WTC11 (cell line): ENCODE measurements at regions not wholly inside any gene's neighbourhood (a gene's known extent, or its start where the extent isn't known, plus 50 kb on each side); places are given as distances from the start of the nearest gene placed in this dataset.

Experiments used
- CTCF ChIP-seq: fragments of 200-600 bp; IDR thresholded peaks from 2 replicates; pipeline ENCODE4 v1.8.0; 2022; ENCODE audit warnings: antibody characterized with exemption
- ELF4 ChIP-seq: sonication (generic); formaldehyde crosslinking; IDR thresholded peaks from 2 replicates; pipeline ENCODE4 v1.8.1; 2022; ENCODE audit warnings: low read depth, mild to moderate bottlenecking, moderate library complexity, missing genetic modification reagents
- MLX ChIP-seq: sonication (generic); formaldehyde crosslinking; IDR thresholded peaks from 2 replicates; pipeline ENCODE4 v1.8.1; 2023; ENCODE audit warnings: mild to moderate bottlenecking, missing genetic modification reagents, moderate library complexity
- NFATC4 ChIP-seq: fragments of 250-450 bp; sonication (Bioruptor Pico); IDR thresholded peaks from 2 replicates; pipeline ENCODE4 v1.9.0; 2021; ENCODE audit warnings: mild to moderate bottlenecking
- NR1H2 ChIP-seq: sonication (generic); formaldehyde crosslinking; IDR thresholded peaks from 2 replicates; pipeline ENCODE4 v1.9.0; 2021; ENCODE audit warnings: mild to moderate bottlenecking, moderate library complexity, missing genetic modification reagents
- NR3C1 ChIP-seq: sonication (generic); formaldehyde crosslinking; conservative IDR thresholded peaks from 2 replicates; pipeline ENCODE4 v1.8.1; 2023; ENCODE audit warnings: low read depth, mild to moderate bottlenecking, missing genetic modification reagents
- PREB ChIP-seq: sonication (generic); formaldehyde crosslinking; IDR thresholded peaks from 2 replicates; pipeline ENCODE4 v1.8.1; 2022; ENCODE audit warnings: mild to moderate bottlenecking, missing genetic modification reagents, moderate library complexity, borderline replicate concordance
- PRRX2 ChIP-seq: fragments of 250-450 bp; sonication (Bioruptor Pico); IDR thresholded peaks from 2 replicates; pipeline ENCODE4 v1.8.0; 2021; ENCODE audit warnings: mild to moderate bottlenecking
- RORB ChIP-seq: fragments of 250-450 bp; sonication (Bioruptor Pico); IDR thresholded peaks from 2 replicates; pipeline ENCODE4 v1.9.0; 2021; ENCODE audit warnings: mild to moderate bottlenecking
- SP1 ChIP-seq: sonication (generic); formaldehyde crosslinking; conservative IDR thresholded peaks from 2 replicates; pipeline ENCODE4 v1.8.1; 2022; ENCODE audit warnings: missing genetic modification reagents
- ZNF232 ChIP-seq: sonication (generic); formaldehyde crosslinking; IDR thresholded peaks from 2 replicates; pipeline ENCODE4 v1.8.0; 2022; ENCODE audit warnings: mild to moderate bottlenecking, missing genetic modification reagents
- ZNF671 ChIP-seq: fragments of 250-450 bp; sonication (Bioruptor Pico); IDR thresholded peaks from 2 replicates; pipeline ENCODE4 v1.8.0; 2021; ENCODE audit warnings: mild to moderate bottlenecking

GRCh38 chr12:116677202-116677661, 60.6 kb downstream of the SPRING1 start:
- TF ChIP-seq CTCF (no peak), SP1 (CRISPR knock-in tag) (no peak), ZNF232 (CRISPR knock-in tag) (no peak), ZNF671 (CRISPR knock-in tag) (no peak), ELF4 (CRISPR knock-in tag) (no peak), NR1H2 (no peak), PRRX2 (CRISPR knock-in tag) (no peak), MLX (no peak), PREB (CRISPR knock-in tag) (no peak), NR3C1 (CRISPR knock-in tag) (no peak), RORB (CRISPR knock-in tag) (no peak), NFATC4 (CRISPR knock-in tag) (no peak)
